PC-3 (cell line): ENCODE measurements at regions not wholly inside any gene's neighbourhood (a gene's known extent, or its start where the extent isn't known, plus 50 kb on each side); places are given as distances from the start of the nearest gene placed in this dataset.

Experiments
- EZH2phosphoT487 ChIP-seq: fragments of 300-600 bp; sonication (generic); IDR thresholded peaks from 2 replicates; pipeline ENCODE4 v1.6.1; 2018; ENCODE audit warnings: mild to moderate bottlenecking, antibody characterized with exemption, low read length, borderline replicate concordance
- TF ChIP-seq, protein P1 (sequence below): fragments of 300-600 bp; sonication (generic); conservative IDR thresholded peaks from 2 replicates; pipeline ENCODE4 v1.5.1; 2017; ENCODE audit warnings: antibody characterized with exemption, low read depth, mild to moderate bottlenecking, low read length

DNA sequence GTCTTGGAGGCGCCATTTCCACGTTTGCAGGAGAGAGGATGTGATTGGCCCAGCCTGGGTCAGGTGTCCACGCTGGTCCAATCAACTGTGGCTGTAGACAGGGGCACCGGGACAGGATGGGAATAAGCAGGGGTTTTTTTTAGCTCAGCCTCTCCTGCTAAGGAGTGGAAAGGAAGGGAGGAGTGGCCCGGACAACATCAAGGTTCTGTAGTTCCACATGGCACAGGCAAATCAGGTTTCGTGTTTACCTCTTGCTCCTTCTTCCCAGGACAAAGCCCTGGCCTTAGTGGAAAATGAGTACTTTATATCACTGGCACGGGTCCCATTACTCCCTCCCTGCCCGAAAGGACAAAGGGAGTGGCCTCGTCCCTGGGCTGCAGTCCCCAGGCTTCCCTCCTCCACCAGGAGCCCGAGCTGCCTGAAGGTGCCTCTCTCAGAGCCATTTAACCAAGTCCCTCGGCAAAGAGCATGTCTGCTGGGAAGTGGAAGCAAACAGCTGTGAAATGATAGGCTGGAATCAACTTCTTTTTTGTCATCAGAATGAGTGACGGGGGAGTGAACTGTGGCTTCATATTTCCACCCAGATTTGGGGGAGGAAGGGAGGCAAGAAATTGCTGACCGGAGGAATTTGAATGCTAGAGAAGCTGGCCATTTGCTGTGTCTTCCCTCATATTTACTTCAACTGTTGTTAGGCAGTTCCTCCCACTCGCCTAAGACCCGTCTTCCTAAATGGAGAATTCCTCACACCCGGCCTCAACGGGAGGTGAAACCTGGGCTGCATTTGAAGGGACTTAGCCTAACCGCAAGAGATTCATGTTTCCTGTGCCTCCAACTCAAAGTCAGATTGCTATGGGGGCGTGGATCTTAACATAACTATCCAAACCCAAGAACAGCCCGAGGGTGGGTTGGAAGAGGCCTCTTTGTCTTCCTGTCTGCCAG is 84.9 kb upstream of the SLC44A3 start:
- TF ChIP-seq, protein P1, sequence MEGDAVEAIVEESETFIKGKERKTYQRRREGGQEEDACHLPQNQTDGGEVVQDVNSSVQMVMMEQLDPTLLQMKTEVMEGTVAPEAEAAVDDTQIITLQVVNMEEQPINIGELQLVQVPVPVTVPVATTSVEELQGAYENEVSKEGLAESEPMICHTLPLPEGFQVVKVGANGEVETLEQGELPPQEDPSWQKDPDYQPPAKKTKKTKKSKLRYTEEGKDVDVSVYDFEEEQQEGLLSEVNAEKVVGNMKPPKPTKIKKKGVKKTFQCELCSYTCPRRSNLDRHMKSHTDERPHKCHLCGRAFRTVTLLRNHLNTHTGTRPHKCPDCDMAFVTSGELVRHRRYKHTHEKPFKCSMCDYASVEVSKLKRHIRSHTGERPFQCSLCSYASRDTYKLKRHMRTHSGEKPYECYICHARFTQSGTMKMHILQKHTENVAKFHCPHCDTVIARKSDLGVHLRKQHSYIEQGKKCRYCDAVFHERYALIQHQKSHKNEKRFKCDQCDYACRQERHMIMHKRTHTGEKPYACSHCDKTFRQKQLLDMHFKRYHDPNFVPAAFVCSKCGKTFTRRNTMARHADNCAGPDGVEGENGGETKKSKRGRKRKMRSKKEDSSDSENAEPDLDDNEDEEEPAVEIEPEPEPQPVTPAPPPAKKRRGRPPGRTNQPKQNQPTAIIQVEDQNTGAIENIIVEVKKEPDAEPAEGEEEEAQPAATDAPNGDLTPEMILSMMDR, result no peak
- TF ChIP-seq EZH2phosphoT487, result no peak
